Smooth muscle cell (in vitro differentiated cells): ENCODE measurements at regions not wholly inside any gene's neighbourhood (a gene's known extent, or its start where the extent isn't known, plus 50 kb on each side); places are given as distances from the start of the nearest gene placed in this dataset.

ENCODE experiments used
- DNase-seq: peaks from one replicate; lab custom pipeline; 2025; ENCODE audit not compliant: unreplicated experiment; lab: John Stamatoyannopoulos, UW
- H2AFZ ChIP-seq: fragments of 200-600 bp; sonication (generic); 2 replicates; pipeline ENCODE4 v1.6.0; 2016; ENCODE audit warnings: antibody characterized with exemption, low read depth, mild to moderate bottlenecking
- H3F3A ChIP-seq: fragments of 200-600 bp; sonication (generic); 2 replicates; pipeline ENCODE4 v1.6.0; 2017; ENCODE audit warnings: antibody characterized with exemption, low read depth
- H3K27ac ChIP-seq: fragments of 200-600 bp; sonication (generic); 2 replicates; pipeline ENCODE4 v1.5.1; 2016; ENCODE audit warnings: low read depth, mild to moderate bottlenecking
- H3K27me3 ChIP-seq: fragments of 200-600 bp; sonication (generic); 2 replicates; pipeline ENCODE4 v1.6.1; 2016; ENCODE audit warnings: low read depth, mild to moderate bottlenecking
- H3K36me3 ChIP-seq: fragments of 200-600 bp; sonication (generic); 2 replicates; pipeline ENCODE4 v1.5.1; 2016; ENCODE audit warnings: low read depth
- H3K4me1 ChIP-seq: fragments of 200-600 bp; sonication (generic); 2 replicates; pipeline ENCODE4 v1.5.1; 2016; ENCODE audit warnings: low read depth
- H3K4me2 ChIP-seq: fragments of 200-600 bp; sonication (generic); 2 replicates; pipeline ENCODE4 v1.6.0; 2016; ENCODE audit warnings: mild to moderate bottlenecking
- H3K4me3 ChIP-seq: fragments of 200-600 bp; sonication (generic); 2 replicates; pipeline ENCODE4 v1.5.1; 2016; ENCODE audit warnings: mild to moderate bottlenecking
- H3K79me2 ChIP-seq: fragments of 200-600 bp; sonication (generic); 2 replicates; pipeline ENCODE4 v1.6.0; 2016; ENCODE audit warnings: low read depth, mild to moderate bottlenecking
- H3K9ac ChIP-seq: fragments of 200-600 bp; sonication (generic); 2 replicates; pipeline ENCODE4 v1.6.0; 2016; ENCODE audit warnings: low read depth
- H3K9me3 ChIP-seq: fragments of 200-600 bp; sonication (generic); replicated peaks from 2 replicates; pipeline ENCODE4 v1.5.1; 2016; ENCODE audit warnings: low read depth
- H4K20me1 ChIP-seq: fragments of 200-600 bp; sonication (generic); 2 replicates; pipeline ENCODE4 v1.6.0; 2016; ENCODE audit warnings: low read depth
- CTCF ChIP-seq: fragments of 200-600 bp; sonication (generic); IDR thresholded peaks from 2 replicates; pipeline ENCODE4 v1.5.1; 2017; ENCODE audit warnings: borderline replicate concordance, mild to moderate bottlenecking, antibody characterized with exemption; ENCODE audit not compliant: insufficient read depth, poor library complexity, severe bottlenecking
- WGBS: methylation state at CpG from one replicate; pipeline ENCODE4 v1.1.7; 2016; ENCODE audit warnings: low lambda C conversion rate; 5-methylcytosine and 5-hydroxymethylcytosine counted together

- Histone ChIP-seq H3K4me3 (no peak overlapping the region), H3K79me2 (no peaks in the 10 kb centered on the region), H3K9me3 (no peaks in the 10 kb centered on the region), H3K36me3 (no peaks in the 10 kb centered on the region), H4K20me1 (no peaks in the 10 kb centered on the region), H3F3A (no peaks in the 10 kb centered on the region), H3K9ac (no peak overlapping the region), H3K4me2 (no peak overlapping the region), H3K27ac (no peak overlapping the region), H3K4me1 (no peaks in the 10 kb centered on the region), H3K27me3 (no peaks in the 10 kb centered on the region), H2AFZ (no peak overlapping the region)
- WGBS = 47% methylated on average over 1 of the region's 1 CpG
- TF ChIP-seq CTCF = no peak
- DNase-seq = no peak
Measured at GRCh38 chrX:145620666-145621065, 197.0 kb upstream of the SLITRK2 start.

- no peaks in the 10 kb centered on the region for H3F3A ChIP-seq
- H2AFZ ChIP-seq = no peak overlapping the region
- no peak overlapping the region for H3K27ac ChIP-seq
Measured at GRCh38 chrX:145623453-145623852, 194.2 kb upstream of the SLITRK2 start.

GRCh38 chrX:145630081-145630480 lies 187.5 kb upstream of the SLITRK2 start:
- Histone ChIP-seq H3K4me1 (no peaks in the 10 kb centered on the region), H3F3A (no peaks in the 10 kb centered on the region), H3K9me3 (no peaks in the 10 kb centered on the region), H2AFZ (no peak overlapping the region), H3K79me2 (no peaks in the 10 kb centered on the region), H3K4me3 (no peak overlapping the region), H3K9ac (no peak overlapping the region), H4K20me1 (no peaks in the 10 kb centered on the region), H3K27me3 (no peaks in the 10 kb centered on the region), H3K27ac (no peak overlapping the region), H3K4me2 (no peak overlapping the region), H3K36me3 (no peaks in the 10 kb centered on the region)
- 91% methylated on average over 21 of the region's 21 CpGs for WGBS
- no peak for TF ChIP-seq CTCF
- DNase-seq = no peak

More at GRCh38 chrX:145623453-145623852, 194.2 kb upstream of the SLITRK2 start:
- H3K4me3 ChIP-seq = no peak overlapping the region
- no peaks in the 10 kb centered on the region for H3K9me3 ChIP-seq
- H3K4me1 ChIP-seq = no peaks in the 10 kb centered on the region
- H3K79me2 ChIP-seq = no peaks in the 10 kb centered on the region
- no peaks in the 10 kb centered on the region for H4K20me1 ChIP-seq
- no peak overlapping the region for H3K4me2 ChIP-seq
- no peak for TF ChIP-seq CTCF
- no peak overlapping the region for H3K9ac ChIP-seq
- H3K27me3 ChIP-seq = no peaks in the 10 kb centered on the region
- 90% methylated on average over 1 of the region's 1 CpG for WGBS
- DNase-seq = no peak
- no peaks in the 10 kb centered on the region for H3K36me3 ChIP-seq

- no peaks in the 10 kb centered on the region for H3F3A ChIP-seq
- no peaks in the 10 kb centered on the region for H4K20me1 ChIP-seq
- H3K79me2 ChIP-seq = no peaks in the 10 kb centered on the region
- no peak overlapping the region for H3K9ac ChIP-seq
- H3K4me1 ChIP-seq = no peaks in the 10 kb centered on the region
- H3K4me3 ChIP-seq = no peak overlapping the region
- DNase-seq = no peak
- H3K27ac ChIP-seq = no peak overlapping the region
- no peak for TF ChIP-seq CTCF
- H3K36me3 ChIP-seq = no peaks in the 10 kb centered on the region
- H3K27me3 ChIP-seq = no peaks in the 10 kb centered on the region
- H3K4me2 ChIP-seq = no peak overlapping the region
- H2AFZ ChIP-seq = no peak overlapping the region
- no peaks in the 10 kb centered on the region for H3K9me3 ChIP-seq
- WGBS = 94% methylated on average over 40 of the region's 40 CpGs
Measured at GRCh38 chrX:145630806-145631435, 186.7 kb upstream of the SLITRK2 start.
